ENCODE measurements at regions not wholly inside any gene's neighbourhood (a gene's known extent, or its start where the extent isn't known, plus 50 kb on each side); places are given as distances from the start of the nearest gene placed in this dataset.

DNA sequence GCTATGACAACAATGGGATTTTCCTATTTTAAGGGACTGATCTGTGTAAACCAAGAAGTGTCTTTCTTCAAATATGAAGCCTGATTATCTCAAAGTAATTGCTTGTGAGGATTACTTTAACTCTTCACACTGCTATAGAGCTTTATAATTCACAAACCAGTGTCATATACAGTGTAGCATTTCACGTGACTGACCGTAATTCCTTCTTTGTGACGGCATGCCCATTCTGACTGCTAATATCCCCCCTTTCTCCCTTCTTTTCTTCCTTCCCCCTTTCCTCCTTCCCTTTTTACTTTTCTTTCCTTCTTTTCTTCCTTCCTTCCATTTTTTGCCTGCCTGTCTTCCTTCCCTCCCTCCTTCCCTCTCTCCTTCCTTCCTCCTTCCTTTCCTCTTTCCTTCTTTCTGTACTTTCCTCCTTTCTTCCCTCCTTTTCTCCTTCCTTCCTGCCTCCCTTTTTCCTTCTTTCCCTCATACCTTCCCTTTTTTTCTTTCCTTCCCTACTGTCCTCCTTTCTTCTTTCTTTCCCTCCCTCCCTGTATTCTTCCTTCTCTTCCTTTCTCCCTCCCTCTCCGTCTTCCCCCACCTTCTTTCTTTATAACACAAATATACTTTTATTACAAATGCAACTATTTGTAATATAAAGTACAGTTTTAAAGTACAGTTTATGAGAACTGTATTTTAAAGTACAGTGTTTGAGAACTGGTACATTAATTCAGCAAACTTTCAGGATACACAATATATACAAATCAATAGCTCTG lies 75.0 kb upstream of the EXOC2 start:
- TF ChIP-seq POLR2A (IDR thresholded peaks at IDR 0.05; ENCODE audit: low read depth, low read length) (no peak), POLR2AphosphoS5 (IDR thresholded peaks at IDR 0.05; ENCODE audit: low read depth, low read length) (no peak), TAF1 (IDR thresholded peaks at IDR 0.05; ENCODE audit: low read depth, low read length) (no peak), SPI1 (IDR thresholded peaks at IDR 0.05; ENCODE audit: low read depth, low read length) (no peak), POU2F2 (IDR thresholded peaks at IDR 0.05; ENCODE audit: low read depth, low read length) (no peak), PAX5 (IDR thresholded peaks at IDR 0.05; ENCODE audit: insufficient read depth, low read length, severe bottlenecking) (no peak)
